Choroid plexus epithelial cell (primary cell): ENCODE measurements at regions not wholly inside any gene's neighbourhood (a gene's known extent, or its start where the extent isn't known, plus 50 kb on each side); places are given as distances from the start of the nearest gene placed in this dataset.
A peak's percentile ranks its signal among the peaks of the same experiment; 100 is the strongest.

ENCODE experiments used
- DNase-seq: peaks from one replicate; pipeline ENCODE4 v3.0.0-alpha.2; 2010; ENCODE audit warnings: low read depth
- H3K4me3 ChIP-seq: 2 replicates; pipeline ENCODE4 v1.5.1; 2011; ENCODE audit warnings: low read depth, mild to moderate bottlenecking, control low read depth, low read length, moderate library complexity
- CTCF ChIP-seq: conservative IDR thresholded peaks from 2 replicates; pipeline ENCODE4 v1.5.1; 2011; ENCODE audit warnings: low read depth, mild to moderate bottlenecking, control low read depth, inconsistent platforms, low read length, moderate library complexity

DNA sequence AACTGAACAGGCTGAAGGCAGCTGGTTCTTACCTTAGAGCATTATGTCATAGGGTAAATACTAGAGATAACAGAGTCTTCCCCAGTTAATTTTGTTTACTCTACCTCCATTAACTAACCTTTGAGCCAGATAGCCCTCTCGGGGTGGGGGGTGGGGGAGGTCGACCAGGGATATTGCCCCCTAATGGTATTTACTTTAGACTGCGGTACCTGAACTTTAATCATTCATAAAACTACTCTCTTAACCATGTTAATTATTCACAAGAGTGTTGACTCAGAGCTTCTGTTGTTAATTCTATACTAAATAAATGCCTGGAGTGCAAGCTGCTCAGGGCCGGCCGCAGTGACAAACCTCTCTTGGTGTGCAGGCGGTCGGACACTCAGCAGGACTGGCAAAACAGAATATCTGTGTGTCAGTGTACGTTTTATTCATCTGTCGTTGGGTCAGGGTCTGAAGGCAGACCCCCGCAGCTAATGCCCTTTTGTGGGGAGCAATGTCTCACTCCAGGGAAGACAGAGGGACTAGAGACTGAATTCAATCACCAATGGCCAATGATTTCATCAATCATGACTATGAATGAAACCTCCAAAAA is 152.4 kb upstream of the COL21A1 start:
- no peak for DNase-seq
- H3K4me3 ChIP-seq, result no peak overlapping the region
- no peak for TF ChIP-seq CTCF

- H3K4me3 ChIP-seq, result no peak overlapping the region
- no peak for TF ChIP-seq CTCF
- peak; percentile 24 for DNase-seq
These were observed 151.9 kb upstream of the COL21A1 start for GRCh38 chr6:56399250-56399671.

DNA sequence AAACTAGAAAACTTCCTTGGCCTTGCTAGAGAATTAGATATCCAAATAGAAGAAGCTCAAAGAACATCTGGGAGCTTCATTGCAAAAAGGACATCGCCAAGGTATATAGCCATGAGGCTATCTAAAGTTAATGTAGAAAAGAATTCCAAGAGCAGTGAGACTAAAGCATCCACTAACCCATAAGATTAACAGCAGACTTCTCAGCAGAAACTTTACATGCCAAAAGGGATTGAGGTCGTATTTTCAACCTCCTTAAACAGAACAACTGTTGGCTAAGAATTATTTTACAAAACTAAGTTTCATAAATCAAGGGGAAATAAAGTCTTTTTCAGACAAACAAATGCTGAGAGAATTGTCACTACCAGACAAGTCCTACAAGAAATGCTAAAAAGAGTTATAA is 149.1 kb upstream of the COL21A1 start:
- no peak for DNase-seq
- TF ChIP-seq CTCF, result no peak
- no peak overlapping the region for H3K4me3 ChIP-seq

DNA sequence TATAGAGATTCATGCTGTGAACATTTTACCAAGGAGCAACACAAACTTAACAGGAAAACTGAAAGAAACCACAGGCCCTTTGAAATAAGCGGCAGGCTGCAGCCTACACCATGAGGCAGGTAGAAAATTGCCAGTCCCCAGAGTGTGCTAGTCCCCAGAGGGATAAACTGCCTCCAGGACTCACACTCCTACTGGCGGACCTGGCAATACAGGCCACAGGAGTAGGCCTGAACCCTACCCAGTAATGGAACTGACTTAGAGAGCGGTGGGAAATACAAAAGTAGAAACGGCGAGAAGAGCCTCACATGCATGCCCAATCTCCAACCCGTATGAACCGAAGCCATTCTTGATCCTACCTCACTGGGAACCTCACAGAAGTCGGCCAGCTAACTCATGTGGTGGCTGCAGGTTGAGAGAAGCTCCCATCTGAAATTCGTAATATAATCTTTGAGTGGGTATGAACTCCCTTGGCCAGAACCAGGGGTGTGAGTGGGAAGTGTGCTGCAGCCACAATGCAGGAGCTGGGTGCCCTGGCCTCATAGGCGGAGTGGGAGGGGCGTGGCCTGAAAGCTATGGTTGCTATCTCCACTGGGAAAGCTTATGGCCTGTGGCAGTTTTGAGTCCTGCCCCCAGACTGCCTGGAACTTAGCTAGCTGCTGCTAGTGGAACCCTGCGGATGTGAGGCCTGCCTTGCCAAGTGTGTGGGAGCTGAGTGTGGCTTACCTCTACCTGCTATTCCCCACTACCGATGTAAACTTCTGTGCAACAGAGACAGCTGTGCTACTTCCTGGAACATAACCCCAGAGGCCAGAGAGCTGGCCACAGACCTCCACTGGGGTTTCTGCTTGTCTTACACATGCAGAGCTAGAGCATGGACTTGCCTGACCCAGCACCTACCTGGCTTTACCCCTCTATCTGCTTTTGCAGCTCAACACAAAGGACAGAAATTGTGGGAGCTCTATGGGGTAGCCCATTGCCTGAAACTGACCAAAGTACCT is 146.5 kb upstream of the COL21A1 start:
- no peak overlapping the region for H3K4me3 ChIP-seq
- peak; percentile 21 for DNase-seq
- no peak for TF ChIP-seq CTCF

DNA sequence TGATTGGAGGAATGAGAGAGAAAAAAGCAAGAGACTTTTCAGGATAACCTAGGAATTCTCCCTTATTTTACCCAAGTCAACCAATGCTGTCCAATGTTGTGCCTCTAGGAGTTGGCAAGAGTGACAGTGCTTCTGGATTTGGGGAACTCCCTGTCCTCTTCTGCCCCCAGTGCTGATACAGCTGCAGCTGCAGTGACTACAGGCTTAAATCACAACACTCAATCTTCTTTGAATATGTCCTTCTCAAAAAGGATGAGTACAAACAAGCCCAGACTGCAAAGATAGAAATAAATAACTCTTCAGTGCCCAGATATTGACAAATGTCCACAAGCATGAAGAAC is 141.0 kb upstream of the COL21A1 start:
- no peak for DNase-seq
- no peak for TF ChIP-seq CTCF
- no peak overlapping the region for H3K4me3 ChIP-seq

GRCh38 chr6:56387621-56388414 is 140.4 kb upstream of the COL21A1 start:
- TF ChIP-seq CTCF, result no peak
- no peak overlapping the region for H3K4me3 ChIP-seq
- DNase-seq, result no peak
